SK-N-SH treated with all-trans-retinoic acid at 6 μM for 48 hours (cell line): ENCODE measurements at regions not wholly inside any gene's neighbourhood (a gene's known extent, or its start where the extent isn't known, plus 50 kb on each side); places are given as distances from the start of the nearest gene placed in this dataset.

Source experiments
- ATAC-seq: fragments of 200-7000 bp; cut with Tn5 transposase; 3 replicates; pipeline ENCODE4 v1.9.1; 2020; ENCODE audit warnings: mild to moderate bottlenecking, moderate library complexity
- BACH2 ChIP-seq: fragments of 250-450 bp; sonication (Bioruptor Pico); IDR thresholded peaks from 2 replicates; pipeline ENCODE4 v1.9.0; 2021; ENCODE audit warnings: mild to moderate bottlenecking, borderline replicate concordance
- ESRRG ChIP-seq: fragments of 250-450 bp; sonication (Bioruptor Pico); IDR thresholded peaks from 2 replicates; pipeline ENCODE4 v1.6.1; 2021; ENCODE audit warnings: mild to moderate bottlenecking
- GLIS3 ChIP-seq: fragments of 250-450 bp; sonication (Bioruptor Pico); IDR thresholded peaks from 2 replicates; pipeline ENCODE4 v1.5.0; 2020; ENCODE audit warnings: mild to moderate bottlenecking, moderate library complexity
- ISL1 ChIP-seq: fragments of 250-450 bp; sonication (Bioruptor Pico); IDR thresholded peaks from 2 replicates; pipeline ENCODE4 v2.1.2; 2022; ENCODE audit warnings: mild to moderate bottlenecking, moderate library complexity
- OSR1 ChIP-seq: fragments of 250-450 bp; sonication (Bioruptor Pico); IDR thresholded peaks from 2 replicates; pipeline ENCODE4 v1.8.0; 2022; ENCODE audit warnings: moderate library complexity, mild to moderate bottlenecking, inconsistent platforms
- PPARA ChIP-seq: fragments of 250-450 bp; sonication (Bioruptor Pico); IDR thresholded peaks from 2 replicates; pipeline ENCODE4 v1.5.0; 2020; ENCODE audit warnings: mild to moderate bottlenecking, borderline replicate concordance
- RARB ChIP-seq: fragments of 250-450 bp; sonication (Bioruptor Pico); IDR thresholded peaks from 2 replicates; pipeline ENCODE4 v1.8.0; 2021; ENCODE audit warnings: mild to moderate bottlenecking, moderate library complexity
- SNAI2 ChIP-seq: fragments of 250-450 bp; sonication (Bioruptor Pico); IDR thresholded peaks from 2 replicates; pipeline ENCODE4 v1.5.0; 2020; ENCODE audit warnings: mild to moderate bottlenecking, moderate library complexity
- TCF4 ChIP-seq: fragments of 250-450 bp; sonication (Bioruptor Pico); IDR thresholded peaks from 2 replicates; pipeline ENCODE4 v1.8.0; 2021; ENCODE audit warnings: mild to moderate bottlenecking, moderate library complexity, borderline replicate concordance
- ZC3H10 ChIP-seq: fragments of 250-450 bp; sonication (Bioruptor Pico); IDR thresholded peaks from 2 replicates; pipeline ENCODE4 v1.5.1; 2021; ENCODE audit warnings: mild to moderate bottlenecking, moderate library complexity
- ZFP3 ChIP-seq: fragments of 250-450 bp; sonication (Bioruptor Pico); IDR thresholded peaks from 2 replicates; pipeline ENCODE4 v1.5.0; 2020; ENCODE audit warnings: mild to moderate bottlenecking, moderate library complexity
- ZFP30 ChIP-seq: fragments of 450-650 bp; formaldehyde crosslinking; IDR thresholded peaks from 2 replicates; pipeline ENCODE4 v1.5.0; 2022; ENCODE audit warnings: mild to moderate bottlenecking, moderate library complexity
- ZNF565 ChIP-seq: fragments of 450-650 bp; formaldehyde crosslinking; conservative IDR thresholded peaks from 2 replicates; pipeline ENCODE4 v1.5.0; 2020; ENCODE audit warnings: low read depth, mild to moderate bottlenecking, moderate library complexity
- ZNF70 ChIP-seq: fragments of 450-650 bp; formaldehyde crosslinking; IDR thresholded peaks from 2 replicates; pipeline ENCODE4 v1.5.0; 2020; ENCODE audit warnings: mild to moderate bottlenecking, moderate library complexity
- ZNF8 ChIP-seq: fragments of 450-650 bp; formaldehyde crosslinking; IDR thresholded peaks from 2 replicates; pipeline ENCODE4 v1.5.0; 2020; ENCODE audit warnings: mild to moderate bottlenecking, moderate library complexity
- TF ChIP-seq, protein P1 (sequence below): fragments of 250-450 bp; sonication (Bioruptor Pico); IDR thresholded peaks from 2 replicates; pipeline ENCODE4 v1.5.1; 2020; ENCODE audit warnings: low read depth, mild to moderate bottlenecking, moderate library complexity
- TF ChIP-seq, protein P2 (sequence below): fragments of 250-450 bp; sonication (Bioruptor Pico); IDR thresholded peaks from 2 replicates; pipeline ENCODE4 v1.5.0; 2020; ENCODE audit warnings: mild to moderate bottlenecking, moderate library complexity
- TF ChIP-seq, protein P3 (sequence below): fragments of 250-450 bp; sonication (Bioruptor Pico); IDR thresholded peaks from 2 replicates; pipeline ENCODE4 v1.8.0; 2020; ENCODE audit warnings: mild to moderate bottlenecking, moderate library complexity, borderline replicate concordance
- TF ChIP-seq, protein P4 (sequence below): fragments of 250-450 bp; sonication (Bioruptor Pico); IDR thresholded peaks from 2 replicates; pipeline ENCODE4 v1.8.0; 2021; ENCODE audit warnings: low read depth, mild to moderate bottlenecking, moderate library complexity, borderline replicate concordance
- TF ChIP-seq, protein P5 (sequence below): fragments of 250-450 bp; sonication (Bioruptor Pico); IDR thresholded peaks from 2 replicates; pipeline ENCODE4 v1.5.1; 2021; ENCODE audit warnings: mild to moderate bottlenecking, moderate library complexity

DNA sequence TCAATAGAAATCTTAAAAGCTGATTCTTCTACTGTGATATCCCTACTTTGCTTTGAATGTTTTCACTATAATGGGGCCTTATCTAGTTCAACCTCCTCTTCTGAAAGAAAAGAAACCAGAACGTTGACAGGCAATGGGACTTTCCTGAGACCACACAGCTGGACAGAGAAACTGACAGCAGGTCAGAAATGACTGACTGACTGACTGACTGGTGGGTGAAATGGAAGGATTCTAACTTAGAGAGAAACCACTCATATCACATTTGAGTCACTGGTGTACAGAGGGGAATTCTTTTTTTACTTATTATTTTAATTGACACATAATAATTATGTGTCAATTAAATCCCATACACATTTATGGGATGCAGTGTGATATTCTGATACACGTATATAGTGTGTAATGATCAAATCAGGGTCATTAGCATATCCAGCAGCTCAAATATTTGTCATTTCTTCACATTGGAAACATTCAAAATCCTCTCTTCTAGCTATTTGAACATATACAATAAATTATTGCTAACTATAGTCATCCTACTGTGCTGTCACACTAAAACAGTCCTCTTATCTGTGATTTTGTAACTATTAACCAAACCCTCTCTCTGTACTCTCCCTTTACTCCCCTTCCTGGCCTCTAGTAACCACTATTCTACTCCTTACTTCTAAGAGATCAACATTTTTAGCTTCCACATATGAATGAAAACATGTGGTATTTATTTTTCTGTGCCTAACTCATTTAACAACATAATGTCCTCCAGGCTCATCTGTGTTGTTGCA, 64.8 kb upstream of the NRSN1 start:
- no peak for ATAC-seq
- TF ChIP-seq GLIS3 (CRISPR knock-in tag): no peak
- no peak for TF ChIP-seq BACH2 (CRISPR knock-in tag)
- no peak for TF ChIP-seq ZFP3
- no peak for TF ChIP-seq ZNF70 (CRISPR knock-in tag)
- TF ChIP-seq ISL1 (CRISPR knock-in tag): no peak
- TF ChIP-seq, protein P1, sequence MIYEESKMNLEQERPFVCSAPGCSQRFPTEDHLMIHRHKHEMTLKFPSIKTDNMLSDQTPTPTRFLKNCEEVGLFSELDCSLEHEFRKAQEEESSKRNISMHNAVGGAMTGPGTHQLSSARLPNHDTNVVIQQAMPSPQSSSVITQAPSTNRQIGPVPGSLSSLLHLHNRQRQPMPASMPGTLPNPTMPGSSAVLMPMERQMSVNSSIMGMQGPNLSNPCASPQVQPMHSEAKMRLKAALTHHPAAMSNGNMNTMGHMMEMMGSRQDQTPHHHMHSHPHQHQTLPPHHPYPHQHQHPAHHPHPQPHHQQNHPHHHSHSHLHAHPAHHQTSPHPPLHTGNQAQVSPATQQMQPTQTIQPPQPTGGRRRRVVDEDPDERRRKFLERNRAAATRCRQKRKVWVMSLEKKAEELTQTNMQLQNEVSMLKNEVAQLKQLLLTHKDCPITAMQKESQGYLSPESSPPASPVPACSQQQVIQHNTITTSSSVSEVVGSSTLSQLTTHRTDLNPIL (CRISPR knock-in tag): no peak
- no peak for TF ChIP-seq ZC3H10 (CRISPR knock-in tag)
- TF ChIP-seq RARB (CRISPR knock-in tag): no peak
- no peak for TF ChIP-seq ZNF8 (CRISPR knock-in tag)
- TF ChIP-seq ESRRG (CRISPR knock-in tag): no peak
- TF ChIP-seq, protein P2, sequence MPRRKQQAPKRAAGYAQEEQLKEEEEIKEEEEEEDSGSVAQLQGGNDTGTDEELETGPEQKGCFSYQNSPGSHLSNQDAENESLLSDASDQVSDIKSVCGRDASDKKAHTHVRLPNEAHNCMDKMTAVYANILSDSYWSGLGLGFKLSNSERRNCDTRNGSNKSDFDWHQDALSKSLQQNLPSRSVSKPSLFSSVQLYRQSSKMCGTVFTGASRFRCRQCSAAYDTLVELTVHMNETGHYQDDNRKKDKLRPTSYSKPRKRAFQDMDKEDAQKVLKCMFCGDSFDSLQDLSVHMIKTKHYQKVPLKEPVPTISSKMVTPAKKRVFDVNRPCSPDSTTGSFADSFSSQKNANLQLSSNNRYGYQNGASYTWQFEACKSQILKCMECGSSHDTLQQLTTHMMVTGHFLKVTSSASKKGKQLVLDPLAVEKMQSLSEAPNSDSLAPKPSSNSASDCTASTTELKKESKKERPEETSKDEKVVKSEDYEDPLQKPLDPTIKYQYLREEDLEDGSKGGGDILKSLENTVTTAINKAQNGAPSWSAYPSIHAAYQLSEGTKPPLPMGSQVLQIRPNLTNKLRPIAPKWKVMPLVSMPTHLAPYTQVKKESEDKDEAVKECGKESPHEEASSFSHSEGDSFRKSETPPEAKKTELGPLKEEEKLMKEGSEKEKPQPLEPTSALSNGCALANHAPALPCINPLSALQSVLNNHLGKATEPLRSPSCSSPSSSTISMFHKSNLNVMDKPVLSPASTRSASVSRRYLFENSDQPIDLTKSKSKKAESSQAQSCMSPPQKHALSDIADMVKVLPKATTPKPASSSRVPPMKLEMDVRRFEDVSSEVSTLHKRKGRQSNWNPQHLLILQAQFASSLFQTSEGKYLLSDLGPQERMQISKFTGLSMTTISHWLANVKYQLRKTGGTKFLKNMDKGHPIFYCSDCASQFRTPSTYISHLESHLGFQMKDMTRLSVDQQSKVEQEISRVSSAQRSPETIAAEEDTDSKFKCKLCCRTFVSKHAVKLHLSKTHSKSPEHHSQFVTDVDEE (CRISPR knock-in tag): no peak
- TF ChIP-seq, protein P3, sequence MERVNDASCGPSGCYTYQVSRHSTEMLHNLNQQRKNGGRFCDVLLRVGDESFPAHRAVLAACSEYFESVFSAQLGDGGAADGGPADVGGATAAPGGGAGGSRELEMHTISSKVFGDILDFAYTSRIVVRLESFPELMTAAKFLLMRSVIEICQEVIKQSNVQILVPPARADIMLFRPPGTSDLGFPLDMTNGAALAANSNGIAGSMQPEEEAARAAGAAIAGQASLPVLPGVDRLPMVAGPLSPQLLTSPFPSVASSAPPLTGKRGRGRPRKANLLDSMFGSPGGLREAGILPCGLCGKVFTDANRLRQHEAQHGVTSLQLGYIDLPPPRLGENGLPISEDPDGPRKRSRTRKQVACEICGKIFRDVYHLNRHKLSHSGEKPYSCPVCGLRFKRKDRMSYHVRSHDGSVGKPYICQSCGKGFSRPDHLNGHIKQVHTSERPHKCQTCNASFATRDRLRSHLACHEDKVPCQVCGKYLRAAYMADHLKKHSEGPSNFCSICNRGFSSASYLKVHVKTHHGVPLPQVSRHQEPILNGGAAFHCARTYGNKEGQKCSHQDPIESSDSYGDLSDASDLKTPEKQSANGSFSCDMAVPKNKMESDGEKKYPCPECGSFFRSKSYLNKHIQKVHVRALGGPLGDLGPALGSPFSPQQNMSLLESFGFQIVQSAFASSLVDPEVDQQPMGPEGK (CRISPR knock-in tag): no peak
- TF ChIP-seq PPARA (CRISPR knock-in tag): no peak
- no peak for TF ChIP-seq SNAI2
- no peak for TF ChIP-seq ZNF565 (CRISPR knock-in tag)
- TF ChIP-seq TCF4 (CRISPR knock-in tag): no peak
- no peak for TF ChIP-seq ZFP30
- no peak for TF ChIP-seq OSR1 (CRISPR knock-in tag)
- TF ChIP-seq, protein P4, sequence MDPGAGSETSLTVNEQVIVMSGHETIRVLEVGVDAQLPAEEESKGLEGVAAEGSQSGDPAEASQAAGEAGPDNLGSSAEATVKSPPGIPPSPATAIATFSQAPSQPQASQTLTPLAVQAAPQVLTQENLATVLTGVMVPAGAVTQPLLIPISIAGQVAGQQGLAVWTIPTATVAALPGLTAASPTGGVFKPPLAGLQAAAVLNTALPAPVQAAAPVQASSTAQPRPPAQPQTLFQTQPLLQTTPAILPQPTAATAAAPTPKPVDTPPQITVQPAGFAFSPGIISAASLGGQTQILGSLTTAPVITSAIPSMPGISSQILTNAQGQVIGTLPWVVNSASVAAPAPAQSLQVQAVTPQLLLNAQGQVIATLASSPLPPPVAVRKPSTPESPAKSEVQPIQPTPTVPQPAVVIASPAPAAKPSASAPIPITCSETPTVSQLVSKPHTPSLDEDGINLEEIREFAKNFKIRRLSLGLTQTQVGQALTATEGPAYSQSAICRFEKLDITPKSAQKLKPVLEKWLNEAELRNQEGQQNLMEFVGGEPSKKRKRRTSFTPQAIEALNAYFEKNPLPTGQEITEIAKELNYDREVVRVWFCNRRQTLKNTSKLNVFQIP (CRISPR knock-in tag): no peak

DNA sequence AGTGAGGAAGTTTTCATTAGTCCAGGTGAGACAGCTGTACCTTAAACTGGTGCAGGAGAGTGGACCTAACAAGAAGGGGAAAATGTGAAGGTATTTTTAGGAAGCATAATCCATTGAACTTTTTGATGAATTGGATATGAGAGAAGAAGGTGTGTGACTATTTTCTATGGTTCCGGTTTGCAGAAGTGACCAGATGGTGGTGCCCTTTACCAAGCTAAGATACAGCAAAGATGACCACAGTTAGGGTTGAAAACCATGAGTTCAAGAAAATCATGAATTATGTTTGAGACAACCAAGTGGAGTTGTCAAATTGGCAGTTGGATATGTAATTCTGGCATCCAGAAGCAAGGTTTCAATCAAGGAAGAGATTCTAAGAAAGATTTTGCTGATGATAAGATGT, 61.9 kb upstream of the NRSN1 start:
- ATAC-seq: no peak
- TF ChIP-seq, protein P3 (CRISPR knock-in tag): no peak
- no peak for TF ChIP-seq ZNF565 (CRISPR knock-in tag)
- TF ChIP-seq ZFP3: no peak
- TF ChIP-seq, protein P4 (CRISPR knock-in tag): no peak
- no peak for TF ChIP-seq ZNF8 (CRISPR knock-in tag)
- no peak for TF ChIP-seq SNAI2
- no peak for TF ChIP-seq ESRRG (CRISPR knock-in tag)
- TF ChIP-seq, protein P5, sequence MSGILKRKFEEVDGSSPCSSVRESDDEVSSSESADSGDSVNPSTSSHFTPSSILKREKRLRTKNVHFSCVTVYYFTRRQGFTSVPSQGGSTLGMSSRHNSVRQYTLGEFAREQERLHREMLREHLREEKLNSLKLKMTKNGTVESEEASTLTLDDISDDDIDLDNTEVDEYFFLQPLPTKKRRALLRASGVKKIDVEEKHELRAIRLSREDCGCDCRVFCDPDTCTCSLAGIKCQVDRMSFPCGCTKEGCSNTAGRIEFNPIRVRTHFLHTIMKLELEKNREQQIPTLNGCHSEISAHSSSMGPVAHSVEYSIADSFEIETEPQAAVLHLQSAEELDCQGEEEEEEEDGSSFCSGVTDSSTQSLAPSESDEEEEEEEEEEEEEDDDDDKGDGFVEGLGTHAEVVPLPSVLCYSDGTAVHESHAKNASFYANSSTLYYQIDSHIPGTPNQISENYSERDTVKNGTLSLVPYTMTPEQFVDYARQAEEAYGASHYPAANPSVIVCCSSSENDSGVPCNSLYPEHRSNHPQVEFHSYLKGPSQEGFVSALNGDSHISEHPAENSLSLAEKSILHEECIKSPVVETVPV (CRISPR knock-in tag): no peak
- no peak for TF ChIP-seq RARB (CRISPR knock-in tag)
- no peak for TF ChIP-seq ZNF70 (CRISPR knock-in tag)
- TF ChIP-seq GLIS3 (CRISPR knock-in tag): no peak
